ENCODE measurements at regions not wholly inside any gene's neighbourhood (a gene's known extent, or its start where the extent isn't known, plus 50 kb on each side); places are given as distances from the start of the nearest gene placed in this dataset.

- Histone ChIP-seq H3K9me3 (ENCODE audit: low read depth, low read length, poor library complexity, severe bottlenecking) (no peaks in the 10 kb centered on the region), H3K27ac (ENCODE audit: low read depth, low read length, poor library complexity, severe bottlenecking) (no peak overlapping the region), H3K27me3 (replicated peaks; ENCODE audit: insufficient read depth, low read depth, low read length, poor library complexity) (no peaks in the 10 kb centered on the region), H3K36me3 (ENCODE audit: insufficient read depth, low read length, poor library complexity, severe bottlenecking) (no peaks in the 10 kb centered on the region), H3K4me3 (ENCODE audit: low read depth, low read length, poor library complexity, severe bottlenecking) (no peak overlapping the region), H3K4me1 (ENCODE audit: insufficient read depth, low read length, poor library complexity, severe bottlenecking) (no peaks in the 10 kb centered on the region)
- ChIA-PET CTCF (no interaction called here), POLR2A (ENCODE audit: low non-redundant PET) (no interaction called here)
- no TSS peak for BruUV-seq (replicated peaks)
- TF ChIP-seq CTCF (conservative IDR thresholded peaks at IDR 0.05; ENCODE audit: low read depth, low read length) (no peak), EZH2 (IDR thresholded peaks at IDR 0.05; ENCODE audit: borderline replicate concordance, low read depth, low read length, poor library complexity, severe bottlenecking) (no peak)
- intact Hi-C loops (cut with micrococcal nuclease; ENCODE audit: unreplicated experiment) = no loop called here
- DNase-seq (ENCODE audit: low spot score) = no peak
Observed at GRCh38 chr17:34820922-34821321, 140.3 kb downstream of the CCT6B start.

GRCh38 chr17:34820248-34820801, 140.9 kb downstream of the CCT6B start:
- ChIA-PET POLR2A (ENCODE audit: low non-redundant PET) (no interaction called here), CTCF (no interaction called here)
- no peak for DNase-seq (ENCODE audit: low spot score)
- no peaks in the 10 kb centered on the region for H3K27me3 ChIP-seq (replicated peaks; ENCODE audit: insufficient read depth, low read depth, low read length, poor library complexity)
- intact Hi-C loops (cut with micrococcal nuclease; ENCODE audit: unreplicated experiment) = no loop called here
- no peak overlapping the region for H3K4me3 ChIP-seq (ENCODE audit: low read depth, low read length, poor library complexity, severe bottlenecking)
- H3K4me1 ChIP-seq (ENCODE audit: insufficient read depth, low read length, poor library complexity, severe bottlenecking) = no peaks in the 10 kb centered on the region
- H3K36me3 ChIP-seq (ENCODE audit: insufficient read depth, low read length, poor library complexity, severe bottlenecking) = no peaks in the 10 kb centered on the region
- TF ChIP-seq CTCF (conservative IDR thresholded peaks at IDR 0.05; ENCODE audit: low read depth, low read length) (no peak), EZH2 (IDR thresholded peaks at IDR 0.05; ENCODE audit: borderline replicate concordance, low read depth, low read length, poor library complexity, severe bottlenecking) (no peak)
- no peak overlapping the region for H3K27ac ChIP-seq (ENCODE audit: low read depth, low read length, poor library complexity, severe bottlenecking)
- H3K9me3 ChIP-seq (ENCODE audit: low read depth, low read length, poor library complexity, severe bottlenecking) = no peaks in the 10 kb centered on the region
- no TSS peak for BruUV-seq (replicated peaks)

GRCh38 chr17:34817252-34818035, 143.8 kb downstream of the CCT6B start:
- Histone ChIP-seq H3K4me1 (ENCODE audit: insufficient read depth, low read length, poor library complexity, severe bottlenecking) (no peaks in the 10 kb centered on the region), H3K36me3 (ENCODE audit: insufficient read depth, low read length, poor library complexity, severe bottlenecking) (no peaks in the 10 kb centered on the region), H3K9me3 (ENCODE audit: low read depth, low read length, poor library complexity, severe bottlenecking) (no peaks in the 10 kb centered on the region), H3K4me3 (ENCODE audit: low read depth, low read length, poor library complexity, severe bottlenecking) (no peak overlapping the region), H3K27ac (ENCODE audit: low read depth, low read length, poor library complexity, severe bottlenecking) (no peak overlapping the region), H3K27me3 (replicated peaks; ENCODE audit: insufficient read depth, low read depth, low read length, poor library complexity) (no peaks in the 10 kb centered on the region)
- ChIA-PET POLR2A (ENCODE audit: low non-redundant PET) (no interaction called here), CTCF (no interaction called here)
- intact Hi-C loops (cut with micrococcal nuclease; ENCODE audit: unreplicated experiment) = no loop called here
- no peak for TF ChIP-seq EZH2 (IDR thresholded peaks at IDR 0.05; ENCODE audit: borderline replicate concordance, low read depth, low read length, poor library complexity, severe bottlenecking)
- TF ChIP-seq CTCF (conservative IDR thresholded peaks at IDR 0.05; ENCODE audit: low read depth, low read length) = no peak
- BruUV-seq (replicated peaks) = no TSS peak
- no peak for DNase-seq (ENCODE audit: low spot score)

Measured in A673 (cell line).